ENCODE measurements at regions not wholly inside any gene's neighbourhood (a gene's known extent, or its start where the extent isn't known, plus 50 kb on each side); places are given as distances from the start of the nearest gene placed in this dataset.

- H3K79me2 ChIP-seq (ENCODE audit: low read length) = no peaks in the 10 kb centered on the region
- H3K27ac ChIP-seq (ENCODE audit: low read length) = no peak overlapping the region
- peaks cover 41% of the 10 kb centered on the region for H3K27me3 ChIP-seq (ENCODE audit: low read depth, low read length)
- H2AFZ ChIP-seq (ENCODE audit: low read depth, low read length) = no peak overlapping the region
- TF ChIP-seq EZH2phosphoT487 (IDR thresholded peaks at IDR 0.05; ENCODE audit: low read depth) (no peak), CTCF (IDR thresholded peaks at IDR 0.05; ENCODE audit: low read depth, low read length) (no peak)
- H3K4me2 ChIP-seq (ENCODE audit: low read length) = no peak overlapping the region
- no peaks in the 10 kb centered on the region for H3K9me3 ChIP-seq (ENCODE audit: insufficient read depth, low read length)
- no peak overlapping the region for H3K9ac ChIP-seq (ENCODE audit: low read length)
- no peak overlapping the region for H3K4me3 ChIP-seq (ENCODE audit: low read length)
- H3K4me1 ChIP-seq (ENCODE audit: low read length) = peaks cover 19% of the 10 kb centered on the region
- no peaks in the 10 kb centered on the region for H4K20me1 ChIP-seq (ENCODE audit: insufficient read depth, low read length)
- no peaks in the 10 kb centered on the region for H3K36me3 ChIP-seq (replicated peaks; ENCODE audit: low read depth, low read length)
These were observed 91.1 kb upstream of the ARID2 start for GRCh38 chr12:45638386-45638785.

- TF ChIP-seq EZH2phosphoT487 (IDR thresholded peaks at IDR 0.05; ENCODE audit: low read depth) = no peak
- H3K27ac ChIP-seq (ENCODE audit: low read length) = no peak overlapping the region
- no peak overlapping the region for H3K9ac ChIP-seq (ENCODE audit: low read length)
- no peak overlapping the region for H3K4me3 ChIP-seq (ENCODE audit: low read length)
- no peaks in the 10 kb centered on the region for H3K9me3 ChIP-seq (ENCODE audit: insufficient read depth, low read length)
- H3K27me3 ChIP-seq (ENCODE audit: low read depth, low read length) = peaks cover 35% of the 10 kb centered on the region
- peaks cover 6% of the 10 kb centered on the region; the same call in 1 of the 2 replicates for H3K4me1 ChIP-seq (ENCODE audit: low read length)
- H3K36me3 ChIP-seq (replicated peaks; ENCODE audit: low read depth, low read length) = no peaks in the 10 kb centered on the region
- peak overlapping the region; percentile 27; the same call in 1 of the 2 replicates for H2AFZ ChIP-seq (ENCODE audit: low read depth, low read length)
- no peaks in the 10 kb centered on the region for H4K20me1 ChIP-seq (ENCODE audit: insufficient read depth, low read length)
- no peaks in the 10 kb centered on the region for H3K79me2 ChIP-seq (ENCODE audit: low read length)
- H3K4me2 ChIP-seq (ENCODE audit: low read length) = peak overlapping the region; percentile 35
These were observed 85.0 kb upstream of the ARID2 start for GRCh38 chr12:45644541-45644940.

- Histone ChIP-seq H3K79me2 (ENCODE audit: low read length) (no peaks in the 10 kb centered on the region), H3K36me3 (replicated peaks; ENCODE audit: low read depth, low read length) (no peaks in the 10 kb centered on the region), H3K27me3 (ENCODE audit: low read depth, low read length) (peaks cover 57% of the 10 kb centered on the region), H3K4me1 (ENCODE audit: low read length) (peaks cover 6% of the 10 kb centered on the region; the same call in 1 of the 2 replicates), H3K4me2 (ENCODE audit: low read length) (no peak overlapping the region), H3K4me3 (ENCODE audit: low read length) (no peak overlapping the region), H4K20me1 (ENCODE audit: insufficient read depth, low read length) (no peaks in the 10 kb centered on the region), H3K27ac (ENCODE audit: low read length) (no peak overlapping the region), H3K9ac (ENCODE audit: low read length) (no peak overlapping the region), H3K9me3 (ENCODE audit: insufficient read depth, low read length) (no peaks in the 10 kb centered on the region), H2AFZ (ENCODE audit: low read depth, low read length) (no peak overlapping the region)
- TF ChIP-seq CTCF (IDR thresholded peaks at IDR 0.05; ENCODE audit: low read depth, low read length) (no peak), EZH2phosphoT487 (IDR thresholded peaks at IDR 0.05; ENCODE audit: low read depth) (no peak)
These were observed 82.5 kb upstream of the ARID2 start for GRCh38 chr12:45646851-45647581.

- H3K27ac ChIP-seq (ENCODE audit: low read length) = no peak overlapping the region
- peaks cover 7% of the 10 kb centered on the region; the same call in 1 of the 2 replicates for H3K4me1 ChIP-seq (ENCODE audit: low read length)
- H3K4me3 ChIP-seq (ENCODE audit: low read length) = no peak overlapping the region
- peaks cover 60% of the 10 kb centered on the region for H3K27me3 ChIP-seq (ENCODE audit: low read depth, low read length)
- no peaks in the 10 kb centered on the region for H3K79me2 ChIP-seq (ENCODE audit: low read length)
- H2AFZ ChIP-seq (ENCODE audit: low read depth, low read length) = no peak overlapping the region
- H3K9me3 ChIP-seq (ENCODE audit: insufficient read depth, low read length) = no peaks in the 10 kb centered on the region
- no peak overlapping the region for H3K4me2 ChIP-seq (ENCODE audit: low read length)
- TF ChIP-seq EZH2phosphoT487 (IDR thresholded peaks at IDR 0.05; ENCODE audit: low read depth) (no peak), CTCF (IDR thresholded peaks at IDR 0.05; ENCODE audit: low read depth, low read length) (no peak)
- no peak overlapping the region for H3K9ac ChIP-seq (ENCODE audit: low read length)
- no peaks in the 10 kb centered on the region for H3K36me3 ChIP-seq (replicated peaks; ENCODE audit: low read depth, low read length)
- H4K20me1 ChIP-seq (ENCODE audit: insufficient read depth, low read length) = no peaks in the 10 kb centered on the region
These were observed 81.4 kb upstream of the ARID2 start for GRCh38 chr12:45648070-45648469.
